ENCODE measurements at regions not wholly inside any gene's neighbourhood (a gene's known extent, or its start where the extent isn't known, plus 50 kb on each side); places are given as distances from the start of the nearest gene placed in this dataset.
"Not testable (repeated sequence)": the region's sequence is repeated elsewhere in the genome, so short reads cannot be mapped to it uniquely, and the experiment has no call there.

DNA sequence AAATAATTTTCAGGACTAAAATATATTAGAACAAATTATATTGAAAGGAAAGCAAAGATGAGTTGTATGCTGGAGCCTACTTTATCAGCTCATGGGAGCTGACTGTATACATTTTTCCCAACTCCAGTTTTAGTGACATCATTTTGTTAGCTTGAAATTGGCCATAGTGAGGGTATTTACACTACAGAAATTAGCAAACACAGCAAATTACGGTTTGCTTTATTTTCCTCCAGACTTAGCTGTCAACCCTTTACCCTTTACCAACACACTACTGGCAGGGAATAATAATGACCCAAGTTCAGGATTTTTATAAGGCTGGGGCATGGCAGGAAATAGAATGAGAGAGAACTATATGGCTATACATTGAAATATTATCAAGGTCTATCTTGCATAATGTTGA is 120.3 kb upstream of the PRSS1 start:
- Histone ChIP-seq H3K36me3 (no peaks in the 10 kb centered on the region), H3K4me3 (no peak overlapping the region), H3K9me3 (peaks cover 0 to 3% (median 0%) of the 10 kb centered on the region in 4 donors), H3K27me3 (no peaks in the 10 kb centered on the region), H3K4me1 (peaks cover 0 to 4% (median 0%) of the 10 kb centered on the region in 4 donors), H3K27ac (no peak overlapping the region)
- DNase-seq (ENCODE audit: low spot score in 2 of 2): no peak
- TF ChIP-seq EP300 (IDR thresholded peaks at IDR 0.05) (no peak), POLR2A (IDR thresholded peaks at IDR 0.05) (no peak)
- TF ChIP-seq, protein P1, sequence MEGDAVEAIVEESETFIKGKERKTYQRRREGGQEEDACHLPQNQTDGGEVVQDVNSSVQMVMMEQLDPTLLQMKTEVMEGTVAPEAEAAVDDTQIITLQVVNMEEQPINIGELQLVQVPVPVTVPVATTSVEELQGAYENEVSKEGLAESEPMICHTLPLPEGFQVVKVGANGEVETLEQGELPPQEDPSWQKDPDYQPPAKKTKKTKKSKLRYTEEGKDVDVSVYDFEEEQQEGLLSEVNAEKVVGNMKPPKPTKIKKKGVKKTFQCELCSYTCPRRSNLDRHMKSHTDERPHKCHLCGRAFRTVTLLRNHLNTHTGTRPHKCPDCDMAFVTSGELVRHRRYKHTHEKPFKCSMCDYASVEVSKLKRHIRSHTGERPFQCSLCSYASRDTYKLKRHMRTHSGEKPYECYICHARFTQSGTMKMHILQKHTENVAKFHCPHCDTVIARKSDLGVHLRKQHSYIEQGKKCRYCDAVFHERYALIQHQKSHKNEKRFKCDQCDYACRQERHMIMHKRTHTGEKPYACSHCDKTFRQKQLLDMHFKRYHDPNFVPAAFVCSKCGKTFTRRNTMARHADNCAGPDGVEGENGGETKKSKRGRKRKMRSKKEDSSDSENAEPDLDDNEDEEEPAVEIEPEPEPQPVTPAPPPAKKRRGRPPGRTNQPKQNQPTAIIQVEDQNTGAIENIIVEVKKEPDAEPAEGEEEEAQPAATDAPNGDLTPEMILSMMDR (IDR thresholded peaks at IDR 0.05): no peak
- 47 to 59% methylated on average over 1 of the region's 1 CpG for WGBS, 2 donors

DNA sequence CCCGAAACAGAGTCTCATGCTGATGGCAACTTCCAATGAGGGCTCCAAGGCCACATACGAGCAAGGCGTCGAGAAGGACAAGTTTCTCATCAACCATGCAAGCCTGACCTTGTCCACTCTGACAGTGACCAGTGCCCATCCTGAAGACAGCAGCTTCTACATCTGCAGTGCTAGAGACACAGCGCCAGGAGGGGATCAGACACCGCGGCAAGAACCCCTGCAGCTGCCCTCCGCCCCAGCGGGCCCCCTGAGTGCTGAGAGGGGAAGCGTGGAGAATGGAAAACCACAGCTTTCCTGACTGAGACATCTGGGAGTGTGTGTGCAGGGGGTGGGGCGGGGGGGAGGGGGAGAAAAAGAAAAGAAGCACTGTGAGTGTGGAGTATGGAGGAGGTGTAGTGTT is 122.0 kb upstream of the PRSS1 start:
- not testable (repeated sequence) for H3K4me1 ChIP-seq; H3K4me3 ChIP-seq; DNase-seq (ENCODE audit: low spot score in 2 of 2); H3K9me3 ChIP-seq; H3K36me3 ChIP-seq; H3K27ac ChIP-seq; H3K27me3 ChIP-seq
- 65 to 75% methylated on average over 4 to 11 of the region's 11 CpGs for WGBS, 2 donors

DNA sequence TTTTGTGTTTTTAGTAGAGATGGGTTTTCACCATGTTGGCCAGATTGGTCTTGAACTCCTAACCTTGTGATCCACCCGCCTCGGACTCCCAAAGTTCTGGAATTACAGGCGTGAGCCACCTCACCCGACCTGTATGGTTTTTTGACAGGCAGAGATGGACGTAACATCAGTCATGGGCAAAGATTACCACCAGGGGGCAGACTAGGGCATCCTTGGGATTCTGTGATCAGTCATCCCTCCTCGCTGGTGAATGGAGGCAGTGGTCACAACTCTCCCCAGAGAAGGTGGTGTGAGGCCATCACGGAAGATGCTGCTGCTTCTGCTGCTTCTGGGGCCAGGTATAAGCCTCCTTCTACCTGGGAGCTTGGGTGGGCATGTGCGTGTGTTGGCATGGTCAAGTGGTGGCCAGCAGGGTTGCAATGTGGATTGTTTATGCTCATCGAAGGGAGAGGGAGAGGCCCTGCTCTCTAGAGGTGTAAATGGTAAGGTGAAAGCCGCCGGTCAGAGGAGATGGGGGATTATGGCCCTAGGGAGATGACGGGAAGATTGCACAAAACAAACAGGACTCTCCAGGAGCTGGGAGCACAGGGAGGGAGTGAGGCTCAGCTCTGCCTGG is 122.7 kb upstream of the PRSS1 start:
- TF ChIP-seq, protein P1 (IDR thresholded peaks at IDR 0.05): peak; percentile 20 to 56 (median 29)
- TF ChIP-seq EP300 (IDR thresholded peaks at IDR 0.05): no peak
- peak in 1 of 2 donors; percentile 66 for DNase-seq (ENCODE audit: low spot score in 2 of 2)
- Histone ChIP-seq H3K4me3 (no peak overlapping the region), H3K36me3 (no peaks in the 10 kb centered on the region), H3K27me3 (no peaks in the 10 kb centered on the region), H3K27ac (no peak overlapping the region), H3K4me1 (no peaks in the 10 kb centered on the region), H3K9me3 (peaks cover 0 to 3% (median 0%) of the 10 kb centered on the region in 4 donors)
- WGBS, 2 donors: 49 to 63% methylated on average over 10 to 12 of the region's 12 CpGs

DNA sequence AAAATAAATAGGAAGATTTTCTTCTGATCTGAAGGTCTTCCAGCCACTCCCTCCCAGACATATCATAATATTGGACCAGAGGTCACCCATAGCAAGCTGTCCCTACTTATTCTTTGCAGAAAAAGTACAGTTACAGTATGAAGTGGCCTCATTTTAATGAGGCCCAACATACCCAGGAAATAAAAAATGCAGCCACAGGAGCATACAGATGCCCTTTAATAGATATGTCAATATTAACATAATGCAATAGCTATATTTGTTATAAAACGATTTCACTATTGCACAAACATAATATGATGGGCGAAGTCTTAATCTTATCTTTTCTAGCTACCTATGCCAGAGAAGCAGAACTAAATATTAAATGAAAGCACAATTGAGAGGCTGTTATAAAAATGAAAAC is 124.1 kb upstream of the PRSS1 start:
- not testable (repeated sequence) for H3K4me3 ChIP-seq; H3K27ac ChIP-seq; H3K4me1 ChIP-seq; H3K27me3 ChIP-seq; H3K9me3 ChIP-seq; DNase-seq (ENCODE audit: low spot score in 2 of 2); H3K36me3 ChIP-seq
- WGBS, 2 donors: 87 to 89% methylated on average over 2 of the region's 2 CpGs

DNA sequence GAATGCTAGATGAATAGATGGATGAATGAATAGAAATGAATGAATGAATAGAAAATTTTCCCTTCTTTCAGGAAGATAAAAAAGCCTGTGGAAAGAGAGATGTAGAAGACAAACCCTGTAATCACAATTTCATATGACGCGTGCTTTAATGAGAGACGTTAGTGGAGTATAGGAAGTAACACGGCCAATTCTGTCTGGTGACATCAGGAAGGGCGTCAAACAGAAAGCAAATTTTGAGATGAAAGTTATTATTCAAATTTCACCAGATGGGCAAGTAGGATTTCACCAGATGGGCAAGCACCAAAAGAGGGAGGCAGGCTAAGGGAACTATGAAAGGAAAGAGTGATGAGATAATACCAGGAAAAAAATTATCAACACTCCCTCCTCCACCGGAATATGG is 128.9 kb upstream of the PRSS1 start:
- TF ChIP-seq EP300 (IDR thresholded peaks at IDR 0.05): no peak
- TF ChIP-seq, protein P1 (IDR thresholded peaks at IDR 0.05): no peak
- DNase-seq (ENCODE audit: low spot score in 2 of 2): no peak
- H3K27me3 ChIP-seq: no peaks in the 10 kb centered on the region
- no peak overlapping the region for H3K4me3 ChIP-seq
- no peaks in the 10 kb centered on the region for H3K9me3 ChIP-seq
- no peaks in the 10 kb centered on the region for H3K4me1 ChIP-seq
- 70 to 71% methylated on average over 6 of the region's 6 CpGs for WGBS, 2 donors
- no peak overlapping the region for H3K27ac ChIP-seq
- H3K36me3 ChIP-seq: no peaks in the 10 kb centered on the region

DNA sequence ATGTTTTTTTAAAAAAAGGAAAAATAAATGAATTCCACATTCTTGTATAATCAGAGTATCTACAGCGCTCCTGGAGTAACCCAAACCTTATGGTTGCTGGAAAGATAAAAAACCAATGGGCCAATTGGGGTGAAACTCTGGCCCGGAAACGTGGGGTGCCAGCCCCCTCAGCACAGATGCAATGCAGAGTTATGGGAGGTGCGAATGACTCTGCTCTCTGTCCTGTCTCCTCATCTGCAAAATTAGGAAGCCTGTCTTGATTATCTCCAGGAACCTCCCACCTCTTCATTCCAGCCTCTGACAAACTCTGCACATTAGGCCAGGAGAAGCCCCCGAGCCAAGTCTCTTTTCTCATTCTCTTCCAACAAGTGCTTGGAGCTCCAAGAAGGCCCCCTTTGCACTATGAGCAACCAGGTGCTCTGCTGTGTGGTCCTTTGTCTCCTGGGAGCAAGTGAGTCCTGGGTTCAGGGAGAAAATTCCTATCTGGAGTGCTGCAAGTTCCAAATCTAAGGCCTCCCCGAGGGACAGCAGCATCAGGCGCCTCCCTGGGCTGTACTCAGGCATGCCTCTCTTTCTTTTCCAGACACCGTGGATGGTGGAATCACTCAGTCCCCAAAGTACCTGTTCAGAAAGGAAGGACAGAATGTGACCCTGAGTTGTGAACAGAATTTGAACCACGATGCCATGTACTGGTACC is 130.5 kb upstream of the PRSS1 start:
- Histone ChIP-seq H3K36me3 (no peaks in the 10 kb centered on the region), H3K4me3 (no peak overlapping the region), H3K27ac (no peak overlapping the region), H3K4me1 (no peaks in the 10 kb centered on the region), H3K9me3 (no peaks in the 10 kb centered on the region), H3K27me3 (no peaks in the 10 kb centered on the region)
- 82 to 89% methylated on average over 7 to 9 of the region's 9 CpGs for WGBS, 2 donors
- DNase-seq (ENCODE audit: low spot score in 2 of 2): no peak
- TF ChIP-seq EP300 (IDR thresholded peaks at IDR 0.05): no peak
- TF ChIP-seq POLR2A (IDR thresholded peaks at IDR 0.05): no peak
- TF ChIP-seq, protein P1 (IDR thresholded peaks at IDR 0.05): no peak

All from tibial nerve (tissue), 4 donors.